ENCODE measurements at regions not wholly inside any gene's neighbourhood (a gene's known extent, or its start where the extent isn't known, plus 50 kb on each side); places are given as distances from the start of the nearest gene placed in this dataset.

DNA sequence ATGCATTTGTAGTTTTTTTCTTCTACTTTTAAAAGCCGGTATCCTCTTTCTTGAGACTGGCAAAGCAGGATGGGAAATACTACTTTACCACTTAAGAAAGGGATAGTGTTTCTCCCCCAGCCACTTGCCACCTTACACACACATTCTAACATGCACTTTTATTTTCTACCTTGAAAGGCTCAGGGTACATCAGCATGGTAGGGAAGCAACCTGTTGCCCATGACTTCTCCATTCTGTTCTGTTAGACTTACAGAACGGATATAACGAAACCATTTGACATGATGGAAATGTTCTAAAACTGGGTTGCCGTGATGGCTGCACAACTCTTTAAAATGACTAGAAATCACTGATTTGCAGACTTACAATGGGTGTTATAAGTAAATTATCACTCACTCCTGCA is 405.5 kb downstream of the SHQ1 start:
- no peak for DNase-seq (ENCODE audit: low read depth)
- TF ChIP-seq, protein P1, sequence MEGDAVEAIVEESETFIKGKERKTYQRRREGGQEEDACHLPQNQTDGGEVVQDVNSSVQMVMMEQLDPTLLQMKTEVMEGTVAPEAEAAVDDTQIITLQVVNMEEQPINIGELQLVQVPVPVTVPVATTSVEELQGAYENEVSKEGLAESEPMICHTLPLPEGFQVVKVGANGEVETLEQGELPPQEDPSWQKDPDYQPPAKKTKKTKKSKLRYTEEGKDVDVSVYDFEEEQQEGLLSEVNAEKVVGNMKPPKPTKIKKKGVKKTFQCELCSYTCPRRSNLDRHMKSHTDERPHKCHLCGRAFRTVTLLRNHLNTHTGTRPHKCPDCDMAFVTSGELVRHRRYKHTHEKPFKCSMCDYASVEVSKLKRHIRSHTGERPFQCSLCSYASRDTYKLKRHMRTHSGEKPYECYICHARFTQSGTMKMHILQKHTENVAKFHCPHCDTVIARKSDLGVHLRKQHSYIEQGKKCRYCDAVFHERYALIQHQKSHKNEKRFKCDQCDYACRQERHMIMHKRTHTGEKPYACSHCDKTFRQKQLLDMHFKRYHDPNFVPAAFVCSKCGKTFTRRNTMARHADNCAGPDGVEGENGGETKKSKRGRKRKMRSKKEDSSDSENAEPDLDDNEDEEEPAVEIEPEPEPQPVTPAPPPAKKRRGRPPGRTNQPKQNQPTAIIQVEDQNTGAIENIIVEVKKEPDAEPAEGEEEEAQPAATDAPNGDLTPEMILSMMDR (IDR thresholded peaks at IDR 0.05; ENCODE audit: control insufficient read depth, insufficient read depth, low read depth, low read length, missing control alignments), result no peak
- H3K4me3 ChIP-seq (ENCODE audit: control insufficient read depth, low read depth, low read length), result no peak overlapping the region

- TF ChIP-seq, protein P1 (IDR thresholded peaks at IDR 0.05; ENCODE audit: control insufficient read depth, insufficient read depth, low read depth, low read length, missing control alignments), result no peak
- no peak overlapping the region for H3K4me3 ChIP-seq (ENCODE audit: control insufficient read depth, low read depth, low read length)
- no peak for DNase-seq (ENCODE audit: low read depth)
Observed at GRCh38 chr3:72441284-72441994, 406.8 kb downstream of the SHQ1 start.

- no peak for DNase-seq (ENCODE audit: low read depth)
- TF ChIP-seq, protein P1 (IDR thresholded peaks at IDR 0.05; ENCODE audit: control insufficient read depth, insufficient read depth, low read depth, low read length, missing control alignments), result no peak
- no peak overlapping the region for H3K4me3 ChIP-seq (ENCODE audit: control insufficient read depth, low read depth, low read length)
Observed at GRCh38 chr3:72440491-72440890, 407.8 kb downstream of the SHQ1 start.

- DNase-seq (ENCODE audit: low read depth), result no peak
- no peak overlapping the region for H3K4me3 ChIP-seq (ENCODE audit: control insufficient read depth, low read depth, low read length)
- TF ChIP-seq, protein P1 (IDR thresholded peaks at IDR 0.05; ENCODE audit: control insufficient read depth, insufficient read depth, low read depth, low read length, missing control alignments), result no peak
Observed at GRCh38 chr3:72439321-72440183, 408.7 kb downstream of the SHQ1 start.

DNA sequence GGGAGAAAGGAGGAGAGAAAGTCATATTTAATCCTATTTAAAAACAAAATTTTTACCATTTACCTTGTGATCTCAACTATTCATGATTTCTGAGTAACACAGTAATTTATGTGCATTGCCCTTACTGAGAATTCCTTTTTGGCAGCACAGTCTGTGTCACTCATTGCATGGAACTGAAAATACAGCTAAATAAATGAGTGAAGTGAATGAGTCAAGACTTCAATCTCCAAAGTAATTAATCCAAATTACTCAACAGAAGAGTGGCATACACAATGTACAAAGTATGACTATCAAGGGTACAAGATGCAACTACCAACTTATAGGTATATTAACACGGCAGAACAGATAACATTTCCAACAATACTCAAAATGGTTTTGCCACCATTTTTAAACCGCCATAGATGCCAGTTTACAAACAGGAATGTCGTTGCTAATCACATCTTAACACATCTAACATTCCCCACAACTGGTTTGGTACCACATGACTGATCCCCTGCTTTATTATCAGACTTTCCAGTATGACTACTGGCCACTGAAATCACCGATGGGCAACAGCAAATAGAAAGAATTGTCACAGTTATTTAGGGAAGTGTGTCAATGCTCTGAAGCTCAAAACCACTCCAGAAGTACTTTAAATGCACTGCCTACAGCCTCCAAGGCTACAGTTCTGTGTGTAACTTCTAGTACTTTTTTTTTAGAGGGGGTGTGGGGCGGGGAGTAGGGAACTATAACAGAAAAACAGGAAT is 410.4 kb downstream of the SHQ1 start:
- no peak for DNase-seq (ENCODE audit: low read depth)
- H3K4me3 ChIP-seq (ENCODE audit: control insufficient read depth, low read depth, low read length), result no peak overlapping the region
- TF ChIP-seq, protein P1 (IDR thresholded peaks at IDR 0.05; ENCODE audit: control insufficient read depth, insufficient read depth, low read depth, low read length, missing control alignments), result no peak

DNA sequence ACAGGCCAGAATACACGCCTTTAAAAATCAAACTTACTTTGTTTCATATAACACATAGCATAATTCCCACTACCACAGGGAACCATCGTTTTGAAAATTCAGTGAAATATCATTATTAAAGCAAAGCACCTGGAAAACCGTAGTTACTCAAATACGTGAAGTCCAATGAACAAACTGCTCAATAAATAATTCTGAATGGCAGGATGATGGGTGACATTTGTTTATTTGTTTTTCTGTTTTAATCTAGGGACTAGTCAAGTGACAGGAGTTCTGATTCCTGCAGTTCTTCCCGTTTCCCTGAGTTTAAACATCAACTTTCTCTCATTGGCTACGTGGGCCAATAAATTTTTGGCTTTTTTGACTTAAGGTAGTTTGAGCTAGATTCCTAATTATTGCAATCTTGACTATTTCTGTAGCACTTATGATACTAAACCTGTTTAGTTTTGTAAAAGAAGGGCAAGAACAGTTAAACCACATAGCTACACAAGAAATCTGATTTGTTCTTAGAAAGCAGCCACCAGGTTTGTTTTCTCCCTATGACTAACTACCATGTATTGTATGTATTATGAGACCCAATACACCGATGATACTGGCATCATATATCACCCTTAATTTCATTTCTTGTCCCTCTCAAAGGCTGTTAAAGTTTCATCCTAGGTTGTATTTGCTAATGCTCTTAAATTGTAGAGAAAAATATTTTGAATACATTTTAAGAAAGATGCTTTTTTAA is 411.2 kb downstream of the SHQ1 start:
- no peak for DNase-seq (ENCODE audit: low read depth)
- TF ChIP-seq, protein P1 (IDR thresholded peaks at IDR 0.05; ENCODE audit: control insufficient read depth, insufficient read depth, low read depth, low read length, missing control alignments), result no peak
- no peak overlapping the region for H3K4me3 ChIP-seq (ENCODE audit: control insufficient read depth, low read depth, low read length)

Measured in AG09309 (cell line).